GM19351 (cell line): ENCODE measurements at regions not wholly inside any gene's neighbourhood (a gene's known extent, or its start where the extent isn't known, plus 50 kb on each side); places are given as distances from the start of the nearest gene placed in this dataset.

ENCODE experiments used
- ATAC-seq: cut with Tn5 transposase; IDR thresholded peaks from one replicate; pipeline ENCODE4 v1.9.1; 2021; ENCODE audit warnings: mild to moderate bottlenecking, moderate library complexity; ENCODE audit not compliant: unreplicated experiment

- ATAC-seq: no peak
Observed at GRCh38 chr12:77368379-77368778, 303.0 kb upstream of the E2F7 start.

GRCh38 chr12:77366616-77367015 is 301.2 kb upstream of the E2F7 start:
- no peak for ATAC-seq

GRCh38 chr12:77364400-77364799 is 299.0 kb upstream of the E2F7 start:
- ATAC-seq: no peak

GRCh38 chr12:77362509-77363210 is 297.3 kb upstream of the E2F7 start:
- ATAC-seq: no peak

- no peak for ATAC-seq
Observed at GRCh38 chr12:77357655-77358054, 292.3 kb upstream of the E2F7 start.

GRCh38 chr12:77354766-77355362 is 289.5 kb upstream of the E2F7 start:
- ATAC-seq: no peak

- no peak for ATAC-seq
Observed at GRCh38 chr12:77352946-77353345, 287.6 kb upstream of the E2F7 start.

GRCh38 chr12:77351860-77352259 is 286.5 kb upstream of the E2F7 start:
- ATAC-seq: no peak

- ATAC-seq: peak; percentile 32
Observed at GRCh38 chr12:77349689-77350370, 284.5 kb upstream of the E2F7 start.

- no peak for ATAC-seq
Observed at GRCh38 chr12:77347017-77347416, 281.6 kb upstream of the E2F7 start.

GRCh38 chr12:77345336-77345735 is 280.0 kb upstream of the E2F7 start:
- ATAC-seq: no peak

GRCh38 chr12:77344651-77345050 is 279.3 kb upstream of the E2F7 start:
- no peak for ATAC-seq

GRCh38 chr12:77343291-77343690 is 277.9 kb upstream of the E2F7 start:
- ATAC-seq: no peak

- ATAC-seq: no peak
Observed at GRCh38 chr12:77342253-77342652, 276.9 kb upstream of the E2F7 start.

- no peak for ATAC-seq
Observed at GRCh38 chr12:77339610-77340009, 274.2 kb upstream of the E2F7 start.

GRCh38 chr12:77337362-77337761 is 272.0 kb upstream of the E2F7 start:
- no peak for ATAC-seq

- no peak for ATAC-seq
Observed at GRCh38 chr12:77334806-77335205, 269.4 kb upstream of the E2F7 start.

GRCh38 chr12:77328326-77328725 is 263.0 kb upstream of the E2F7 start:
- no peak for ATAC-seq

- no peak for ATAC-seq
Observed at GRCh38 chr12:77325511-77326236, 260.3 kb upstream of the E2F7 start.

- peak; percentile 96 for ATAC-seq
Observed at GRCh38 chr12:77324763-77325468, 259.5 kb upstream of the E2F7 start.

GRCh38 chr12:77324416-77324762 is 259.0 kb upstream of the E2F7 start:
- ATAC-seq: no peak
